ENCODE measurements at regions not wholly inside any gene's neighbourhood (a gene's known extent, or its start where the extent isn't known, plus 50 kb on each side); places are given as distances from the start of the nearest gene placed in this dataset.

GRCh38 chr9:30661925-30662324, 1722.5 kb upstream of the ACO1 start:
- DNase-seq (ENCODE audit: low spot score), result no peak

GRCh38 chr9:30670805-30671562, 1713.5 kb upstream of the ACO1 start:
- no peak for DNase-seq (ENCODE audit: low spot score)

- no peak for DNase-seq (ENCODE audit: low spot score)
Observed at GRCh38 chr9:30673132-30673531, 1711.3 kb upstream of the ACO1 start.

GRCh38 chr9:30676651-30677050, 1707.8 kb upstream of the ACO1 start:
- DNase-seq (ENCODE audit: low spot score), result no peak

GRCh38 chr9:30677221-30677620, 1707.2 kb upstream of the ACO1 start:
- no peak for DNase-seq (ENCODE audit: low spot score)

- no peak for DNase-seq (ENCODE audit: low spot score)
Observed at GRCh38 chr9:30688801-30689200, 1695.6 kb upstream of the ACO1 start.

- DNase-seq (ENCODE audit: low spot score), result no peak
Observed at GRCh38 chr9:30697958-30698357, 1686.5 kb upstream of the ACO1 start.

GRCh38 chr9:30711591-30711990, 1672.9 kb upstream of the ACO1 start:
- no peak for DNase-seq (ENCODE audit: low spot score)

- DNase-seq (ENCODE audit: low spot score), result peak; percentile 22
Observed at GRCh38 chr9:30713243-30713642, 1671.2 kb upstream of the ACO1 start.

GRCh38 chr9:30714389-30714788, 1670.1 kb upstream of the ACO1 start:
- no peak for DNase-seq (ENCODE audit: low spot score)

GRCh38 chr9:30718483-30718882, 1666.0 kb upstream of the ACO1 start:
- DNase-seq (ENCODE audit: low spot score), result no peak

GRCh38 chr9:30722065-30722464, 1662.4 kb upstream of the ACO1 start:
- DNase-seq (ENCODE audit: low spot score), result no peak

GRCh38 chr9:30723656-30724055, 1660.8 kb upstream of the ACO1 start:
- DNase-seq (ENCODE audit: low spot score), result no peak

GRCh38 chr9:30732060-30732459, 1652.4 kb upstream of the ACO1 start:
- no peak for DNase-seq (ENCODE audit: low spot score)

GRCh38 chr9:30744871-30745270, 1639.6 kb upstream of the ACO1 start:
- DNase-seq (ENCODE audit: low spot score), result no peak

GRCh38 chr9:30746589-30746988, 1637.9 kb upstream of the ACO1 start:
- DNase-seq (ENCODE audit: low spot score), result no peak

GRCh38 chr9:30757723-30758122, 1626.7 kb upstream of the ACO1 start:
- DNase-seq (ENCODE audit: low spot score), result no peak

- no peak for DNase-seq (ENCODE audit: low spot score)
Observed at GRCh38 chr9:30758726-30759446, 1625.6 kb upstream of the ACO1 start.

- DNase-seq (ENCODE audit: low spot score), result no peak
Observed at GRCh38 chr9:30765318-30765717, 1619.1 kb upstream of the ACO1 start.

- DNase-seq (ENCODE audit: low spot score), result no peak
Observed at GRCh38 chr9:30771163-30771708, 1613.2 kb upstream of the ACO1 start.

- no peak for DNase-seq (ENCODE audit: low spot score)
Observed at GRCh38 chr9:30771760-30772159, 1612.7 kb upstream of the ACO1 start.

- DNase-seq (ENCODE audit: low spot score), result no peak
Observed at GRCh38 chr9:30773427-30773826, 1611.0 kb upstream of the ACO1 start.

- DNase-seq (ENCODE audit: low spot score), result no peak
Observed at GRCh38 chr9:30774326-30774725, 1610.1 kb upstream of the ACO1 start.
